Astrocyte of the spinal cord (primary cell): ENCODE measurements at regions not wholly inside any gene's neighbourhood (a gene's known extent, or its start where the extent isn't known, plus 50 kb on each side); places are given as distances from the start of the nearest gene placed in this dataset.
A peak's percentile ranks its signal among the peaks of the same experiment; 100 is the strongest.

ENCODE experiments used
- DNase-seq: peaks from one replicate; pipeline ENCODE4 v3.0.0; 2011; ENCODE audit warnings: low read depth, low spot score
- H3K4me3 ChIP-seq: 2 replicates; pipeline ENCODE4 v1.5.1; 2011; ENCODE audit warnings: low read depth, mild to moderate bottlenecking, low read length, moderate library complexity
- CTCF ChIP-seq: IDR thresholded peaks from 2 replicates; pipeline ENCODE4 v1.5.1; 2012; ENCODE audit warnings: low read depth, mild to moderate bottlenecking, low read length, inconsistent platforms
- in situ Hi-C: cut with HindIII; loops from 2 replicates; pipeline ENCODE4 v1.10.0; 2017; ENCODE audit warnings: low sequenced_read_pairs

GRCh38 chr7:46135557-46135956 is 214.5 kb upstream of the IGFBP3 start:
- in situ Hi-C loops: no loop called here
- no peak overlapping the region for H3K4me3 ChIP-seq
- no peak for TF ChIP-seq CTCF
- no peak for DNase-seq

- in situ Hi-C loops: no loop called here
- TF ChIP-seq CTCF: no peak
Observed at GRCh38 chr7:46134795-46135194, 213.7 kb upstream of the IGFBP3 start.

GRCh38 chr7:46134385-46134784 is 213.3 kb upstream of the IGFBP3 start:
- no peak for DNase-seq
- in situ Hi-C loops: no loop called here
- no peak for TF ChIP-seq CTCF
- no peak overlapping the region for H3K4me3 ChIP-seq

More at GRCh38 chr7:46134795-46135194, 213.7 kb upstream of the IGFBP3 start:
- DNase-seq: no peak
- H3K4me3 ChIP-seq: no peak overlapping the region

GRCh38 chr7:46133751-46134150 is 212.7 kb upstream of the IGFBP3 start:
- in situ Hi-C loops: no loop called here
- no peak overlapping the region for H3K4me3 ChIP-seq
- no peak for TF ChIP-seq CTCF
- no peak for DNase-seq

GRCh38 chr7:46133072-46133471 is 212.0 kb upstream of the IGFBP3 start:
- peak; percentile 73 for DNase-seq
- H3K4me3 ChIP-seq: no peak overlapping the region
- TF ChIP-seq CTCF: no peak
- in situ Hi-C loops: no loop called here

GRCh38 chr7:46131916-46132795 is 211.1 kb upstream of the IGFBP3 start:
- DNase-seq: peak; percentile 13
- peak; percentile 45 for TF ChIP-seq CTCF

More at GRCh38 chr7:46131916-46132795, 211.1 kb upstream of the IGFBP3 start:
- in situ Hi-C loops: no loop called here
- no peak overlapping the region for H3K4me3 ChIP-seq
